H1 (cell line): ENCODE measurements at regions not wholly inside any gene's neighbourhood (a gene's known extent, or its start where the extent isn't known, plus 50 kb on each side); places are given as distances from the start of the nearest gene placed in this dataset.

Experiments used
- CTCF ChIP-seq, 3 experiments: IDR thresholded peaks; 1 replicate in 2 of 3; 2 replicates in 1 of 3; pipeline versions ENCODE4 v1.5.1 to v1.6.1; 2011; ENCODE audit warnings: low read length in 3 of 3, mild to moderate bottlenecking in 3 of 3, inconsistent platforms in 2 of 3, low read depth in 1 of 3, moderate library complexity in 1 of 3; ENCODE audit not compliant: insufficient read depth in 1 of 3; ENCODE audit errors: control extremely low read depth in 1 of 3
- POLR2AphosphoS5 ChIP-seq: IDR thresholded peaks from 2 replicates; pipeline ENCODE4 v1.6.1; 2011; ENCODE audit warnings: low read depth, low read length
- USF2 ChIP-seq: IDR thresholded peaks from 2 replicates; pipeline ENCODE4 v1.6.1; 2011; ENCODE audit warnings: low read length, improper control_type of control experiment

DNA sequence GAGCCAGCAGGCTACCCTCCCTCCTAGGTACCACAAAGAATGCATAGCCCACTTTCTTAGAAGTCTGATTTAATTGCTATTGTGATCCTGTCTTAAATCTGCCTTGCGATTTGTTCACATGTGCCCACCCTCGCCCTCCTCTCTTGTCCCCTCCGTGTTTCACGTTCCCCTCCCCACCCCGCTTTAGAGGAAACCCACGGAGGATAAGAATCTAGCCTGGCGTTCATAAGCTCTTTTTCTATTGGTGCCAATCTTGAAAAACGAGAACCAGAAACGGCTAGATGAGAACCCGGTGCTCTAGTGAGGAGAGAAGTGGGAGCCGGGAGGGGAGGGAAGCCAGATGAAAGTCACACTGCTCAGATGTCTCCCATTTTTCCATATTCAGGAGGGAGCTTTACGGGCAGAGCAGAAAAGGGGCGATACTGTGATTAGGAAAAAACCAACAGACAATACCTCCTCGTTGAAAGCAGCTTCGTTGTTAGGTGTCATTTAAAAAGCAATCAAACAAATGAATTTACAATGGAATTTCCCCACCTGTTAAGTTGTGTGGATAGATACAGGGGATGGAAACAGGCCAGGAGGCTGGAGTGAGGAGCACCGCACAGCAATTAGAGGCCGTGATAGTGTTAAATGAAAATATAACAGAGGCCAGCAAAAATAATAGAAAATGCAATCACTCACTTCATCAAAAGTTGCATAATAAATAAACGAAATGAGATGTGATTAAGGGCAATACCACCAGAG lies 272.1 kb downstream of the GATA3 start:
- TF ChIP-seq CTCF (IDR thresholded peaks at IDR 0.05; ENCODE audit: control extremely low read depth in 1 of 3, insufficient read depth in 1 of 3, low read depth in 1 of 3, low read length in 3 of 3) (no peak), USF2 (no peak), POLR2AphosphoS5 (no peak)
